ENCODE measurements at regions not wholly inside any gene's neighbourhood (a gene's known extent, or its start where the extent isn't known, plus 50 kb on each side); places are given as distances from the start of the nearest gene placed in this dataset.
"Not testable (repeated sequence)": the region's sequence is repeated elsewhere in the genome, so short reads cannot be mapped to it uniquely, and the experiment has no call there.

DNA sequence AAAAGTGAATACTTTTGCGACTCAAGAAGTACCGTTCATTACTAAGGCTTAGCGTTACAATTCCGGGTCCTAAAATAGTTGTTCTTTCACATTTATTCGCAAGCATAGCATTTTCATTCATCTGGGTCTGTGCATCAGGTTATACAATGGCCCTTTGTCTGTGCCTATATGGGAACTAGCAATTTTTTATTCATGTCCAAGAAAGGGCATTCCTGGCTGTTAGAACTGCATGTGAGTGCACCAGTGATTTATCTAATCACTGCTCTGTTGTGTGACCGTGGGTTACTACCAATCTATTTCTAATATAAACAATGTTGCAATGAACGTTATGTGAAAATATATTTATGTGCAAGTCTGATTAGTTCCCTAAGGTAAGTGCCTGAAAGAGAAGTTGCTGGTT lies 63.8 kb downstream of the SPANXA1 start:
- H3K4me1 ChIP-seq; H3K9me3 ChIP-seq; in situ Hi-C loops (cut with MboI; ENCODE audit: low pct_ligation_motif_present in 1 of 4, low pct_unique_long_range_greater_than_20kb in 1 of 4, low sequenced_read_pairs in 3 of 4); H3K4me3 ChIP-seq; DNase-seq; intact Hi-C loops (cut with DNase I; ENCODE audit: low total_unique reads); H3K27ac ChIP-seq; H3K36me3 ChIP-seq; H3K27me3 ChIP-seq: not testable (repeated sequence)
- whole genome bisulfite sequencing, 2 donors (ENCODE audit: low coverage in 1 of 2), result no CpG with 5 or more reads among the region's 7 CpGs

DNA sequence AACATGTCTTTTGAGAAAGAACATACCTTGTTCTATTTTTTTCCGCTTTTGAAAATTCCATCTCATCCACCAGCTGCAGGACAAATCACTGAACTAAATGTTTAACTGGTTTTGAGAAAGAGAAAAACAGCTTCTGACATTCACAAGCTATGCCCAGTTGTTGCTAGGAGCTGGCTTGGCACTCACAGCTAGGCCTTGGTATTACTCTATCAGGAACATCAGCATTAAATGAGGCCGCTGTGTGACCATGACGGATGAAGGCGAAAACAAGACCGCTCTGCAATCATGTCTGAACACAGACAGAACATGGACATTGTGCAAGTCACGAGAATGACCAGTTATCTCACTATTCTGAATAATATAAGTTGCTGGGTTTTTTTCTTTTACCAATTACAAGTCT lies 108.8 kb downstream of the SPANXA1 start:
- H3K4me3 ChIP-seq; H3K4me1 ChIP-seq; H3K9me3 ChIP-seq; in situ Hi-C loops (cut with MboI; ENCODE audit: low pct_ligation_motif_present in 1 of 4, low pct_unique_long_range_greater_than_20kb in 1 of 4, low sequenced_read_pairs in 3 of 4); H3K27ac ChIP-seq; H3K27me3 ChIP-seq; intact Hi-C loops (cut with DNase I; ENCODE audit: low total_unique reads); DNase-seq; H3K36me3 ChIP-seq: not testable (repeated sequence)
- WGBS, 2 donors (ENCODE audit: low coverage in 1 of 2), result 91% methylated on average over 5 of the region's 6 CpGs; no CpG with 5 or more reads in 1 of the 2 donors

DNA sequence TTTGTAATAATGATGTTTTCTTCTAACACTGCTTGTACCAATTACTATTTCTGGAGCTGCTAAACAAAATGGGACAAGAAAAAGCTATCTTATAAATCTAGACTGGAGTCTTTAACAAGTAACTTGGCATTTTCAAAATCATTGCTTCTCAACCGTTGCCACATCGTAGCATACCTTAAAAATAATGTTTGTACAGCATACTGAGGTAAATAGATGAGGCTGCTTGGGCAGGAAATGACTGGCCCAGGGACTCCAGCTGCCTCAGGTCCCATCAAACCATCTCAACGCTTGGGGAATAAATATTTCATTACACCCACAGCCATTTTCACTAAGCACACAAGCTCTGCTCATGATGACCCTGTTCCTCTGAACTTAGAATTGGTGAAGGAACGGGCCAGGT lies 115.1 kb downstream of the SPANXA1 start:
- WGBS, 2 donors (ENCODE audit: low coverage in 1 of 2), result 70 to 100% methylated on average over 2 to 4 of the region's 4 CpGs
- in situ Hi-C loops (cut with MboI; ENCODE audit: low pct_ligation_motif_present in 1 of 4, low pct_unique_long_range_greater_than_20kb in 1 of 4, low sequenced_read_pairs in 3 of 4) (loop anchor here in 1 of 4 donors (25.0 kb wide), 1 partner anchor 193 kb away; no protein-coding TSS in a partner anchor), intact Hi-C loops (cut with DNase I; ENCODE audit: low total_unique reads) (no loop called here)

DNA sequence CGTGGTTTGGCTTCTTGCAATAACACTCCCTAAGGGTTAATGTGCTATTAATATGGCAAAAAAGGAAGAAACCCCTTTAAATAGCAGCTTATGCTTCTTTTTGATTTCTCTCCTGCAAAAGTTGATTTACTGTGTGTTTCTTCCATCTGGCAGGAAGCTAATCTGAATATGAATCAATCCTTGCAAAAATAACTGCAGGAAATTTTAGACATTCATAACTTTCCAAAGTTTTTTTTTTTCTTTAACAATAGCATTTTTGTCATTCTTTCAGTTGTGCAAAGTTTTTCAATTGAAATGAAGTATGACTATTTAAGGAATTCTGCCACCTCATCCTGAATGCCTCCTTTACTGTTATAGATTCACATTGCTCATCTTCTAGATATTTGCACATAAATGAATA lies 115.6 kb downstream of the SPANXA1 start:
- no peak for TF ChIP-seq POLR2AphosphoS5 (IDR thresholded peaks at IDR 0.05)
- TF ChIP-seq EP300 (IDR thresholded peaks at IDR 0.05; ENCODE audit: low read depth), result no peak
- no peak for TF ChIP-seq CTCF (IDR thresholded peaks at IDR 0.05)
- TF ChIP-seq POLR2A (IDR thresholded peaks at IDR 0.05), result no peak
- Histone ChIP-seq H3K27me3 (no peaks in the 10 kb centered on the region), H3K4me1 (no peaks in the 10 kb centered on the region), H3K4me3 (no peak overlapping the region), H3K27ac (no peak overlapping the region), H3K36me3 (no peaks in the 10 kb centered on the region), H3K9me3 (no peaks in the 10 kb centered on the region)
- DNase-seq, result no peak
- in situ Hi-C loops (cut with MboI; ENCODE audit: low pct_ligation_motif_present in 1 of 4, low pct_unique_long_range_greater_than_20kb in 1 of 4, low sequenced_read_pairs in 3 of 4), result loop anchor here in 1 of 4 donors (25.0 kb wide), 1 partner anchor 193 kb away; no protein-coding TSS in a partner anchor
- intact Hi-C loops (cut with DNase I; ENCODE audit: low total_unique reads), result no loop called here
- 0 to 36% methylated on average over 1 of the region's 1 CpG for WGBS, 2 donors (ENCODE audit: low coverage in 1 of 2)

More for the DNA sequence above, 115.1 kb downstream of the SPANXA1 start:
- Histone ChIP-seq H3K4me1 (no peaks in the 10 kb centered on the region), H3K4me3 (no peak overlapping the region), H3K27ac (no peak overlapping the region), H3K36me3 (no peaks in the 10 kb centered on the region), H3K27me3 (no peaks in the 10 kb centered on the region), H3K9me3 (no peaks in the 10 kb centered on the region)
- no peak for TF ChIP-seq CTCF (IDR thresholded peaks at IDR 0.05)
- TF ChIP-seq EP300 (IDR thresholded peaks at IDR 0.05; ENCODE audit: low read depth), result no peak
- TF ChIP-seq POLR2A (IDR thresholded peaks at IDR 0.05), result no peak
- TF ChIP-seq POLR2AphosphoS5 (IDR thresholded peaks at IDR 0.05), result no peak
- DNase-seq, result no peak

DNA sequence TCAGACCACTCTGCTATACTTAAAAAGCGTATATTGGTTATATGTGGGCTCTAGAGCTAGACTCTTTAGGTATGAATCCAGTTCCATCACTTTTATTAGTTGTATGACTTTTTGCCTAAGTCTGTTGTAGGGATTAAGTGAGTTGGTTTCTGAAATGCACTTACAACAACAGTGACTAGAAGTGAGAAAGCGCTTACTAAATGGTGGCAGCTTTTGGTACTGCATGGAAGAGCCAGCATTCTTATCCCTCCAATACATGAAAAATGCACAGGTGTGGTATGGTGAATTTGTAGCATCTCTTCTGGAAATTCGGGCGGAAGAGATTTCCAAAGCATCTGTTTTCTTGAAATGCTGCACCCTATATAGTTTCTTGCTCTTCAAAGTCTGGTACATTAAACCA lies 117.1 kb downstream of the SPANXA1 start:
- H3K27me3 ChIP-seq, result no peaks in the 10 kb centered on the region
- H3K4me1 ChIP-seq, result no peaks in the 10 kb centered on the region
- DNase-seq, result no peak
- H3K4me3 ChIP-seq, result no peak overlapping the region
- 67 to 75% methylated on average over 2 to 4 of the region's 4 CpGs for WGBS, 2 donors (ENCODE audit: low coverage in 1 of 2)
- no peaks in the 10 kb centered on the region for H3K9me3 ChIP-seq
- intact Hi-C loops (cut with DNase I; ENCODE audit: low total_unique reads), result no loop called here
- H3K27ac ChIP-seq, result no peak overlapping the region
- H3K36me3 ChIP-seq, result no peaks in the 10 kb centered on the region
- TF ChIP-seq POLR2A (IDR thresholded peaks at IDR 0.05), result no peak
- TF ChIP-seq POLR2AphosphoS5 (IDR thresholded peaks at IDR 0.05), result no peak
- TF ChIP-seq CTCF (IDR thresholded peaks at IDR 0.05), result no peak
- TF ChIP-seq EP300 (IDR thresholded peaks at IDR 0.05; ENCODE audit: low read depth), result no peak
- in situ Hi-C loops (cut with MboI; ENCODE audit: low pct_ligation_motif_present in 1 of 4, low pct_unique_long_range_greater_than_20kb in 1 of 4, low sequenced_read_pairs in 3 of 4), result loop anchor here in 1 of 4 donors (25.0 kb wide), 1 partner anchor 195 kb away; no protein-coding TSS in a partner anchor

All from transverse colon (tissue), 4 donors.